A549 (cell line): ENCODE measurements at regions not wholly inside any gene's neighbourhood (a gene's known extent, or its start where the extent isn't known, plus 50 kb on each side); places are given as distances from the start of the nearest gene placed in this dataset.
A peak's percentile ranks its signal among the peaks of the same experiment; 100 is the strongest.

Experiments
- ATAC-seq, 2 experiments: fragments of 200-7000 bp in 1 of 2; fragments of >200 bp in 1 of 2; cut with Nextera tagmentation in 1 of 2; cut with Tn5 transposase in 1 of 2; 3 replicates each; pipeline versions ENCODE4 v1.8.0 to v1.9.1; 2018 to 2020; ENCODE audit warnings: mild to moderate bottlenecking in 1 of 2, moderate library complexity in 1 of 2
- CTCF ChIA-PET: fragments of 300-600 bp; sonication (Branson Sonifier 250); formaldehyde crosslinking; extraction: SDS; loops from one replicate; lab custom pipeline; 2021; ENCODE audit warnings: antibody characterized with exemption, inconsistent platforms; lab: Yijun Ruan, JAX
- POLR2A ChIA-PET: fragments of 350-600 bp; formaldehyde crosslinking; extraction: SDS; loops from one replicate; lab custom pipeline; 2021; ENCODE audit warnings: antibody characterized with exemption, inconsistent platforms; lab: Yijun Ruan, JAX
- DNase-seq, 2 experiments: peaks; one replicate each; pipeline versions ENCODE4 v3.0.0 to v3.0.0-alpha.2; 2011 to 2016; ENCODE audit warnings: low read depth in 1 of 2, low spot score in 1 of 2
- FAIRE-seq: peaks from 2 replicates; lab custom pipeline; 2011; peaks lifted over from hg19 to GRCh38; lab: Jason Lieb, UNC
- H3K27ac ChIP-seq, 2 experiments: fragments of >200 bp; sonication (Bioruptor Twin); formaldehyde crosslinking; 3 replicates each; pipeline ENCODE4 v1.5.1; 2016 to 2017
- H3K4me1 ChIP-seq: fragments of >200 bp; sonication (Bioruptor Twin); formaldehyde crosslinking; 3 replicates; pipeline ENCODE4 v1.6.1; 2016
- H3K4me2 ChIP-seq: fragments of >200 bp; sonication (Bioruptor Twin); formaldehyde crosslinking; 3 replicates; pipeline ENCODE4 v1.6.1; 2016
- H3K4me3 ChIP-seq: fragments of >200 bp; sonication (Bioruptor Twin); formaldehyde crosslinking; 3 replicates; pipeline ENCODE4 v1.5.1; 2016
- H3K9me3 ChIP-seq: fragments of >200 bp; sonication (Bioruptor Twin); formaldehyde crosslinking; 3 replicates; pipeline ENCODE4 v1.6.1; 2016
- BCL3 ChIP-seq: fragments of >200 bp; sonication (Bioruptor Twin); formaldehyde crosslinking; IDR thresholded peaks from 3 replicates; pipeline ENCODE4 v1.6.1; 2016
- CBX8 ChIP-seq: fragments of 200-600 bp; sonication (generic); IDR thresholded peaks from 2 replicates; pipeline ENCODE4 v1.6.1; 2016
- ELK1 ChIP-seq: fragments of 150-350 bp; IDR thresholded peaks from 2 replicates; pipeline ENCODE4 v1.6.1; 2014; ENCODE audit warnings: low read depth, mild to moderate bottlenecking, low read length
- FOXS1 ChIP-seq: fragments of 250-450 bp; sonication (Bioruptor Pico); IDR thresholded peaks from 2 replicates; pipeline ENCODE4 v1.5.0; 2020; ENCODE audit warnings: mild to moderate bottlenecking, moderate library complexity
- HMGXB4 ChIP-seq: fragments of 250-450 bp; sonication (Bioruptor Pico); IDR thresholded peaks from 2 replicates; pipeline ENCODE4 v1.5.0; 2021; ENCODE audit warnings: mild to moderate bottlenecking, moderate library complexity, borderline replicate concordance
- MAFK ChIP-seq: fragments of 450-650 bp; IDR thresholded peaks from 2 replicates; pipeline ENCODE4 v1.6.1; 2014; ENCODE audit not compliant: partially characterized antibody
- MYC ChIP-seq: IDR thresholded peaks from 2 replicates; pipeline ENCODE4 v1.6.1; 2012; ENCODE audit warnings: mild to moderate bottlenecking, inconsistent platforms, low read length, improper control_type of control experiment, borderline replicate concordance
- PBX3 ChIP-seq: IDR thresholded peaks from 2 replicates; pipeline ENCODE4 v1.6.1; 2012
- PHF8 ChIP-seq: fragments of 200-600 bp; sonication (generic); IDR thresholded peaks from 2 replicates; pipeline ENCODE4 v1.6.1; 2016; ENCODE audit warnings: low read depth, mild to moderate bottlenecking, antibody characterized with exemption, moderate library complexity, borderline replicate concordance
- POLR2AphosphoS2 ChIP-seq: conservative IDR thresholded peaks from 2 replicates; pipeline ENCODE4 v1.6.1; 2012; ENCODE audit warnings: low read length, improper control_type of control experiment, inconsistent platforms
- RAD21 ChIP-seq, 2 experiments: fragments of >200 bp in 1 of 2; sonication (Bioruptor Twin) in 1 of 2; formaldehyde crosslinking in 1 of 2; IDR thresholded peaks in 1 of 2; conservative IDR thresholded peaks in 1 of 2; 2 replicates in 1 of 2; 3 replicates in 1 of 2; pipeline ENCODE4 v1.6.1; 2012 to 2018; ENCODE audit warnings: inconsistent platforms in 1 of 2
- RARB ChIP-seq: fragments of 250-450 bp; sonication (Bioruptor Pico); IDR thresholded peaks from 2 replicates; pipeline ENCODE4 v1.8.0; 2021; ENCODE audit warnings: mild to moderate bottlenecking, moderate library complexity
- RCOR1 ChIP-seq: fragments of 150-350 bp; IDR thresholded peaks from 2 replicates; pipeline ENCODE4 v1.6.1; 2014; ENCODE audit warnings: antibody characterized with exemption, low read length, low read depth
- SMC3 ChIP-seq: fragments of >200 bp; sonication (Bioruptor Twin); formaldehyde crosslinking; IDR thresholded peaks from 3 replicates; pipeline ENCODE4 v1.6.1; 2018; ENCODE audit warnings: inconsistent platforms
- TFCP2L1 ChIP-seq: fragments of 250-450 bp; sonication (Bioruptor Pico); IDR thresholded peaks from 2 replicates; pipeline ENCODE4 v1.5.0; 2021; ENCODE audit warnings: mild to moderate bottlenecking
- ZNF302 ChIP-seq: fragments of 250-450 bp; sonication (Bioruptor Pico); IDR thresholded peaks from 2 replicates; pipeline ENCODE4 v1.9.0; 2021; ENCODE audit warnings: inconsistent platforms, mild to moderate bottlenecking, moderate library complexity
- WGBS: methylation state at CpG from one replicate; pipeline ENCODE4 v1.1.6; 2017; ENCODE audit errors: missing lambda C conversion rate; 5-methylcytosine and 5-hydroxymethylcytosine counted together

- Histone ChIP-seq H3K4me2 (no peak overlapping the region), H3K4me1 (peaks cover 6% of the 10 kb centered on the region; the same call in 2 of the 3 replicates), H3K9me3 (no peaks in the 10 kb centered on the region), H3K27ac (no peak overlapping the region), H3K4me3 (no peak overlapping the region)
- TF ChIP-seq BCL3: no peak
- TF ChIP-seq POLR2AphosphoS2: no peak
- no peak for TF ChIP-seq CBX8
- TF ChIP-seq ZNF302 (CRISPR knock-in tag): no peak
- no peak for TF ChIP-seq MAFK
- TF ChIP-seq PBX3: no peak
- TF ChIP-seq RARB (CRISPR knock-in tag): no peak
- no peak for TF ChIP-seq RCOR1
- CTCF ChIA-PET: interaction anchor here (1.4 to 9.6 kb wide), 4 partner anchors 36 to 206 kb away, joined by 3 to 110 read pairs (median 28); no protein-coding TSS in a partner anchor
- FAIRE-seq (no peak), DNase-seq (no peak), ATAC-seq (no peak)
- WGBS: 6% methylated on average over 2 of the region's 2 CpGs
- POLR2A ChIA-PET: no interaction called here
Measured at GRCh38 chr3:124353691-124354090, 361.8 kb upstream of the ROPN1 start.

- TF ChIP-seq PBX3 (no peak), HMGXB4 (CRISPR knock-in tag) (no peak), ELK1 (no peak), RAD21 (conservative IDR thresholded peaks at IDR 0.05 in 1 of 2, IDR thresholded peaks at IDR 0.05 in 1 of 2) (no peak), TFCP2L1 (CRISPR knock-in tag) (no peak), FOXS1 (CRISPR knock-in tag) (no peak), PHF8 (no peak), MYC (no peak), SMC3 (no peak)
- H3K4me3 ChIP-seq: no peak overlapping the region
- ATAC-seq: no peak
- no peak overlapping the region for H3K4me2 ChIP-seq
- H3K4me1 ChIP-seq: peaks cover 6% of the 10 kb centered on the region; the same call in 2 of the 3 replicates
- no peaks in the 10 kb centered on the region for H3K9me3 ChIP-seq
- peak; percentile 67 for FAIRE-seq
- no peak for DNase-seq
- ChIA-PET POLR2A (no interaction called here), CTCF (interaction anchor here (0.6 to 9.6 kb wide), 4 partner anchors 112 to 263 kb away, joined by 3 to 110 read pairs (median 26); no protein-coding TSS in a partner anchor)
- WGBS: 6% methylated on average over 2 of the region's 2 CpGs
- H3K27ac ChIP-seq: no peak overlapping the region
Measured at GRCh38 chr3:124354150-124354549, 362.2 kb upstream of the ROPN1 start.
